ENCODE measurements at regions not wholly inside any gene's neighbourhood (a gene's known extent, or its start where the extent isn't known, plus 50 kb on each side); places are given as distances from the start of the nearest gene placed in this dataset.

- peak; percentile 60 for DNase-seq (ENCODE audit: low read depth)
- no peak overlapping the region for H3K4me3 ChIP-seq (ENCODE audit: low read depth, low read length)
- TF ChIP-seq CTCF (IDR thresholded peaks at IDR 0.05; ENCODE audit: insufficient read depth, low read depth, low read length) = no peak
These were observed 269.1 kb upstream of the CD180 start for GRCh38 chr5:67465537-67466207.

- DNase-seq (ENCODE audit: low read depth) = peak; percentile 66
- no peak overlapping the region for H3K4me3 ChIP-seq (ENCODE audit: low read depth, low read length)
- no peak for TF ChIP-seq CTCF (IDR thresholded peaks at IDR 0.05; ENCODE audit: insufficient read depth, low read depth, low read length)
These were observed 265.5 kb upstream of the CD180 start for GRCh38 chr5:67462147-67462546.

GRCh38 chr5:67459253-67459652 lies 262.7 kb upstream of the CD180 start:
- no peak for DNase-seq (ENCODE audit: low read depth)
- no peak overlapping the region for H3K4me3 ChIP-seq (ENCODE audit: low read depth, low read length)
- TF ChIP-seq CTCF (IDR thresholded peaks at IDR 0.05; ENCODE audit: insufficient read depth, low read depth, low read length) = no peak

- no peak for DNase-seq (ENCODE audit: low read depth)
- no peak overlapping the region for H3K4me3 ChIP-seq (ENCODE audit: low read depth, low read length)
- no peak for TF ChIP-seq CTCF (IDR thresholded peaks at IDR 0.05; ENCODE audit: insufficient read depth, low read depth, low read length)
These were observed 259.4 kb upstream of the CD180 start for GRCh38 chr5:67455970-67456369.

GRCh38 chr5:67454957-67455561 lies 258.5 kb upstream of the CD180 start:
- no peak for TF ChIP-seq CTCF (IDR thresholded peaks at IDR 0.05; ENCODE audit: insufficient read depth, low read depth, low read length)
- DNase-seq (ENCODE audit: low read depth) = no peak
- H3K4me3 ChIP-seq (ENCODE audit: low read depth, low read length) = no peak overlapping the region

GRCh38 chr5:67453111-67453905 lies 256.7 kb upstream of the CD180 start:
- H3K4me3 ChIP-seq (ENCODE audit: low read depth, low read length) = no peak overlapping the region
- DNase-seq (ENCODE audit: low read depth) = peak; percentile 23
- TF ChIP-seq CTCF (IDR thresholded peaks at IDR 0.05; ENCODE audit: insufficient read depth, low read depth, low read length) = no peak
